HG03045 (cell line): ENCODE measurements at regions not wholly inside any gene's neighbourhood (a gene's known extent, or its start where the extent isn't known, plus 50 kb on each side); places are given as distances from the start of the nearest gene placed in this dataset.
"Not testable (repeated sequence)": the region's sequence is repeated elsewhere in the genome, so short reads cannot be mapped to it uniquely, and the experiment has no call there.

Experiments
- ATAC-seq: cut with Tn5 transposase; IDR thresholded peaks from one replicate; pipeline ENCODE4 v1.9.1; 2021; ENCODE audit warnings: mild to moderate bottlenecking, moderate library complexity; ENCODE audit not compliant: unreplicated experiment

DNA sequence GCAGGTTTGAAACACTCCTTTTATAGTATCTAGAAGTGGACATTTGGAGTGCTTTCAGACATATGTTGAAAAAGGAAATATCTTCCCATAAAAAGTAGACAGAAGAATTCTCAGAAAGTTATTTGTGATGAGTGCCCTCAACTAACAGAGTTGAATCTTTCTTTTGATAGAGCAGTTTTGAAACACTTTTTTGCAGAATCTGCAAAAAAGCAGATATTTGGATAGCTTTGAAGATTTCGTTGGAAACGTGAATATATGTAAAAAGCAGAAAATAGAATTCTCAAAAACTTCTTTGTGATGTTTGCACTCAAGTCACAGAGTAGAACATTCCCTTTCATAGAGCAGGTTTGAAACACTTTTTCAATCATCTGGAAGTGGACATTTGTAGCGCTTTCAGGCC, 676.4 kb upstream of the ZNF337 start:
- not testable (repeated sequence) for ATAC-seq

DNA sequence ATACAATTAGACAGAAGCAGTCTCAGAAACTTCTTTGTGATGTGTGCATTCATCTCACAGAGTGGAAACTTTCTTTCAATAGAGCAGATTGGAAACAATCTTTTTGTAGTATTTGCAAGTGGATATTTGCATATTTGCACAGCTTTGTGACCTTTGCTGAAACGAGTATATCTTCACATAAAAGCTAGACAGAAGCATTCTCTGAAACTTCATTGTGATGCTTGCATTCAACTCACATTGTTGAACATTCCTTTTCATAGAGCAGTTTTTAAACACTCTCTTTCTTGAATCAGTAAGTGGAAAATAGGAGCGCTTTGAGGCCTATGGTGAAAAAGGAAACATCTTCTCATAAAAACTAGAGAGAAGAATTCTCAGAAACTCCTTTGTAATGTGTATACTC, 657.9 kb upstream of the ZNF337 start:
- ATAC-seq: no peak

DNA sequence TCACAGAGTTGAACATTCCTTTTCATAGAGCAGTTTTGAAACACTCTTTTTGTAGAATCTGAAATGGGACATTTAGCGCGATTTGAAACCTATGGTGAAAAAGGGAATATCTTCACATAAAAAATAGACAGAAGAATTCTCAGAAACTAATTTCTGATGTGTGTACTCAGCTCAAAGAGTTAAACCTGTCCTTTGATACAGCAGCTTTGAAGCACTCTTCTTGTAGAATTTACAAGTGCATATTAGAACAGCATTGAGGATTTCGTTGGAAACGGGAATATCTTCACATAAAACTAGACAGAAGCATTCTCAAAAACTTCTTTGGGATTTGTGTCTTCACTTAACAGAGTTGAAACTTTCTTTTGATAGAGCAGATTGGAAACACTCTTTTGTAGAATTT, 650.7 kb upstream of the ZNF337 start:
- no peak for ATAC-seq

DNA sequence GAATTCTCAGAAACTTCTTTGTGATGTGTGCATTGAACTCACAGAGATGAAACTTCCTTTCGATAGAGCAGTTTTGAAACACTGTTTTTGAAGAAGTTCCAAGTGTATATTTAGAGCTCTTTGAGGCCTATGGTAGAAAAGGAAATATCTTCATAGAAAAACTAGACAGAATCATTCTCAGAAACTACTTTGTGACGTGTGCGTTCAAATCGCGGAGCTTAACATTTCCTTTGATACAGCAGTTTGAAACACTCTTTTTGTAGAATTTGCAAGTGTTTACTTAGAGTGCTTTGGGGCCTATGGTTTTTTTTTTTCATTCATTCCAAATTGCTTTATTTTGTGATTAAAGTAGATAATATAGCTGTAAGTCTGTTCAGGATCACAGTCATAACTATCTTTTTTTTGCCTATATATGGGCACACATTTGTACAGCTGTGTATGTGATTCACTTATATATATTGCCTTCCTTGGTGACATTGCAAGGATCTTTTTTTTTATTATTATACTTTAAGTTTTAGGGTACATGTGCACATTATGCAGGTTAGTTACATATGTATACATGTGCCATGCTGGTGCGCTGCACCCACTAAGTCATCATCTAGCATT, 643.9 kb upstream of the ZNF337 start:
- not testable (repeated sequence) for ATAC-seq

DNA sequence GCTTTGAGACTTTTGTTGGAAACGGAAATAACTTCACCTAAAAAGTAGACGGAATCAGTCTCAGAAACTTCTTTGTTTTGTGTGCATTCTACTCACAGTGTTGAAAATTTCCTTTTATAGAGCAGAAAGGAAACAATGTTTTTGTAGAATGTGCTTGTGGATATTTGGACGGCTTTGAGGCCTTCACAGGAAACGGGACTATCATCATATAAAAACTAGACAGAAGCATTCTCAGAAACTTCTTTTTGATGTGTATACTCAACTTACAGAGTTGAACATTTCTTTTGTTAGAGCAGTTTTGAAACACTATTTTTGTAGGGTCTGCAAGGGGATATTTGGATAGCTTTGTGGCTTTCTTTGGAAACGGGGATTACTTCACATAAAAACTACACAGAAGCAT, 627.5 kb upstream of the ZNF337 start:
- ATAC-seq: no peak

DNA sequence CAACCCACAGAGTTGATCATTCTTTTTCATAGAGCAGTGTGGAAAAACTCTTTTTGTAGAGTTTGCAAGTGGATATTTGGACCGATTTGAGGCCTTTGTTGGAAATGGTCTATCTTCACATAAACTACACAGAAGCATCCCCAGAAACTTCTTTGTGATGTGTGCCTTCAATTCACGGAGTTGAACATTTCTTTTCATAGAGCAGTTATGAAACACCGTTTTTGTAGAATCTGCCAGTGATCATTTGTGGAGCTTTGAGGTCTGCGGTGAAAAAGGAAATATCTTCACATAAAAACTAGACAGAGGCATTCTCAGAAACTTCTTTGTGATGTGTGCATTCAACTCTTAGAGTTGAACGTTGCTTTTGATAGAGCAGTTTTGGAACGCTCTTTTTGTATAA, 618.4 kb upstream of the ZNF337 start:
- ATAC-seq: no peak

DNA sequence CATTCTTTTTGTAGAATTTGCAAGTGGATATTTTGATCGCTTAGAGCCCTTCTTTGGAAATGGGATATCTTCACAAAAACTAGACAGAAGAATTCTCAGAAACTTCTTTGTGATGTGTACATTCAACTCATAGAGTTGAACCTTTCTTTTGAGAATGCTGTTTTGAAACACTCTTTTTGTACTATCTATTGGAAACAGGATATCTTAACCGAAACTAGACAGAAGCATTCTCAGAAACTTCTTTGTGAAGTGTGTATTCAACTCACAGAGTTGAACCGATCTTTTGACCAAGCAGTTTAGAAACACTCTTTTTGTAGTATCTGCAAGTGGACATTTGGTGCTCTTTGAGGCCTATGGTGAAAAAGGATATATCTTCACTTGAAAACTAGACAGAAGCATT, 613.1 kb upstream of the ZNF337 start:
- ATAC-seq: not testable (repeated sequence)

DNA sequence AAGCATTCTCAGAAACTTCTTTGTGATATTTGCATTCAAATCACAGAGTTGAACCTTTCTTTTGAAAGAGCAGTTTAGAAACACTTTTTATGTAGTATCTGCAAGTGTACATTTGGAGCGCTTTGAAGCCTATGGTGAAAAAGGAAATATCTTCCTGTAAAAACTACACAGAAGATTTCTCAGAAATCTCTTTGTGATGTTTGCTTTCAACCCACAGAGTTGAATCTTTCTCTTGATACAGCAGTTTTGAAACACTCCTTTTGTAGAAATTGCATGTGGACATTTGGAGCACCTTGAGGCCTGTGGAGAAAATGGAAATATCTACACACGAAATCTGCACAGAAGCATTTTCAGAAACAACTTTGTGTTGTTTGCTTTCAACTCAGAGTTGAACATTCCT, 612.3 kb upstream of the ZNF337 start:
- no peak for ATAC-seq

DNA sequence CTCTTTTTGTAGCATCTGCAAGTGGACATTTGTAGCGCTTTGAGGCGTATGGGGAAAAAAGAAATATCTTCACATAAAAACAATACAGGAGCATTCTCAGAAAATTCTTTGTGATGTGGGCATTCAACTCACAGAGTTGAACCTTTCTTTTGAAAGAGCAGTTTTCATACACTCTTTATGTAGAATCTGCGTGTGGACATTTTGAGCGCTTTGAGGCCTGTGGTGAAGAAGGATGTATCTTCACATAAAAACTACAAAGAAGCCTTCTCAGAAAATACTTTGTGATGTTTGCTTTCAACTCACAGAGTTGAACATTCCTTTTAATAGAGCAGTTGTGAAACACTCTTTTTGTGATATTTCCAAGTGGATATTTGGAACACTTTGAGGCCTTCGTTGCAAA, 598.4 kb upstream of the ZNF337 start:
- ATAC-seq: no peak

DNA sequence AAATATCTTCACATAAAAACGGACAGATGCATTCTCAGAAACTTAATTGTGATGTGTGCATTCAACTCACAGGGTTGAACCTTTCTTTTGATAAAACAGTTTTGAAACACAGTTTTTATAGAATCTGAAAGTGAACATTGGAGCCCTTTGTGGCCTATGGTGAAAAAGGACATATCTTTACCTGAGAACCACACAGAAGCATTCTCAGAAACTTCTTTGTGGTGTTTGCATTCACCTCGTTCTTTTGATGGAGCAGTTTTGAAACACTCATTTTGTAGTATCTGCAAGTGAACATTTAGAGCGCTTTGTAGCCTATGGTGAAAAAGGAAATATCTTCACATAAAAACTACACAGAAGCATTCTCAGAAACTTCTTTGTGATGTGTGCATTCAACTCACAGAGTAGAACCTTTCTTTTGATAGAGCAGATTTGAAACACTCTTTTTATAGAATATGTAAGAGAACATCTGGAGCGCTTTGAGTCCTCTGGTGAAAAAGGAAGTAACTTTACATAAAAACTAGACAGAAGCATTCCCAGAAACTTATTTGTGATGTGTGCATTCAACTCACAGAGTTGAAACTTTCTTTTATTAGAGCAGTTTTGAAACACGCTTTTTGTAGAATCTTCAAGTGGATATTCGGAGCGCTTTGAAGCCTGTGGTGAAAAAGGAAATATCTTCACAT, 591.9 kb upstream of the ZNF337 start:
- ATAC-seq: not testable (repeated sequence)

DNA sequence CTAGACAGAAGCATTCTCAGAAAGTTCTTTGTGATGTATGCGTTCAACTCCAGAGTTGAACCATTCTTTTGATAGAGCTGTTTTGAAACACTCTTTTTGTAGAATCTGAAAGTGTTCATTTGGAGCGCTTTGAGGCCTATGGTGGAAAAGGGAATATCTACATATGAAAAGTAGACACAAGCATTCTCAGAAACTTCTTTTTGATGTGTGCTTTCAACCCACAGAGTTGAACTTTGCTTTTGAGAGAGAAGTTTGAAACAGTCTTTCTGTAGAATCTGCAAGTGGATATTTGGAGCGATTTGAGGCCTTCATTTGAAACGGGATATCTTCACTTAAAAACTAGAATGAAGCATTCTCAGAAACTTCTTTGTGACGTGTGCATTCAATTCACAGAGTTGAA, 582.6 kb upstream of the ZNF337 start:
- ATAC-seq: no peak

DNA sequence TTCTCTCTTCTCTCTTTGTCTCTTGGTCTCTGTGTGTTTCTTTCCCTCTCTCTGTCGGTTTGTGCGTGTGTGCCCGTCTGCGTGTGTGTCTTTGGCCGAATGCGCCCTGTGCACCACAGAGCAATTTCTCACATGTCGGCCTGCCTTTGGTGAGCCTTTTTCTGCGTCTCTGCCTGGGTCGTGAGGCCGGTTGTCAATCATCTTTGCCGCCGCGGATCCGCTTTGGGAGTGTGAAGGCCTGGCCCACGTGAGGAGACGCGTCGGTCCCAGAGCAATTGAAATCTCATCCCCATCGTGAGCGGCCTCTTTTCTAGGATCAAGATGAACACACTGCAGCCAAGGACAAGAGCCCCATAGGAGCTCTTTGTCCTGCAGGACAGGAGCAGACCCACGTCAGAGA, 580.7 kb upstream of the ZNF337 start:
- ATAC-seq: no peak

DNA sequence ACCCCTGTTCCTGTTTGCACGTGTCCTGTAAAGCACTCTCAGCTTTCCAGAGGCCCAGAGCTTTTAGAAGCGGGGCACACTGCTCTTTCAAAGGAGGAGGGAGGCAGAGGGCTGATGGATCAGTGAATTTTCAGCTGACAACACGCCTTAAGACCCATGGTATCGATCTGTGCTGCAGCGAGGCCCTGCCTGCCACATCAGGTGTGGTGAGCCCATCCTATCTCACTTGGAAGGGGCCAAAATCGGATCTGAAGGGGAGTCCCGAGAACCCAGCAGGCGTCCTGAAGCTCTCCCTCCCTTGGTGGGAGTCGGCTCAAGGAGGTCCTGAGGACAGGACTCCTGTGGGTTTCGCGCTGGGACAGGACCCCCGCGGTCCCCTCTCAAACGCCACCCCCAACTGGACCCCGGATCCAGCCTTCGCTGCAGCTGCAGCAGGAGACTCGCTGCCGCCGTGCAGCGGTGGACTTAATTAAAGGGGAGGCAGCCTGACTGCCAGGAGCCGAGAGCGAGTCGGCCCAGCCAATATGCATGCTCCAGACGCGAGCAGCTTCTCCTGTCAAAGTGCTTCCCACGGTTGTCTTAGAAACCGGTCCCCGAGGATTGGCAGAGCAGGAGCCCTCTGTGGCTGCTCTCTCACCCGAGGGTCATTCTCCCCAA, 580.0 kb upstream of the ZNF337 start:
- ATAC-seq: no peak

DNA sequence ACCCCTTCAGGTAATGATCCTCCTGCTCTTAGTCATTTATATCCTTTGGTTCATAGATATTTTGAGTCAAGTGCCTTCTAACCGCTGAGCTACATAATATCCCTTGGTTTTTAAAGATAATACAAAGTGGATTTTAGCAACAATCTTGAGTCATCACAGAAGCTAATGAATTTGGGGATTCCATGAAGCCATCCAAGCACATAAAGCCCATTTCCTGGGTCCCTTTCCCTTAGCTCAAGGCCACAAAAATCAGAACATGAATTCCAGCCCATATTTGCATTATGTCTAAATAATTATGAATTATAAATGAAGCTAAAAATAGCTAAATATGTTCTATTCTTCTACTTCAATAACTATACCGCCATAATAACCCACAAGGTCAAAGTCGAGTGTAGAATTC, 572.1 kb upstream of the ZNF337 start:
- ATAC-seq: not testable (repeated sequence)

DNA sequence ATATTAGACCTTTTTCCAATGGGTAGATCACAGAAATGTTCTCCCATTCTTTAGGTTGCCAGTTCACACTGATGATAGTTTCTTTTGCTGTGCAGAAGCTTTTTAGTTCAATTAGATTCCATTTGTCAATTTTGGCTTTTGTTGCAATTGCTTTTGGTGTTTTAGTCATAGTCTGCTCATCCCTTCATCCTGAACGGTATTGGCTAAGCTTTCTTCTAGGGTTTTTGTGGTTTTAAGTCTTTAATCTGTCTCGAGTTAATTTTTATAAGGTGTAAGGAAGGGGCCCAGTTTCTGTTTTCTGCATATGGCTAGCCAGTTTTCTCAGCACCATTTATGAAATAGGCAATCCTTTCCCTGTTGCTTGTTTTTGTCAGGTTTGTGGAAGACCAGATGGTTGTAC, 564.3 kb upstream of the ZNF337 start:
- ATAC-seq: not testable (repeated sequence)

DNA sequence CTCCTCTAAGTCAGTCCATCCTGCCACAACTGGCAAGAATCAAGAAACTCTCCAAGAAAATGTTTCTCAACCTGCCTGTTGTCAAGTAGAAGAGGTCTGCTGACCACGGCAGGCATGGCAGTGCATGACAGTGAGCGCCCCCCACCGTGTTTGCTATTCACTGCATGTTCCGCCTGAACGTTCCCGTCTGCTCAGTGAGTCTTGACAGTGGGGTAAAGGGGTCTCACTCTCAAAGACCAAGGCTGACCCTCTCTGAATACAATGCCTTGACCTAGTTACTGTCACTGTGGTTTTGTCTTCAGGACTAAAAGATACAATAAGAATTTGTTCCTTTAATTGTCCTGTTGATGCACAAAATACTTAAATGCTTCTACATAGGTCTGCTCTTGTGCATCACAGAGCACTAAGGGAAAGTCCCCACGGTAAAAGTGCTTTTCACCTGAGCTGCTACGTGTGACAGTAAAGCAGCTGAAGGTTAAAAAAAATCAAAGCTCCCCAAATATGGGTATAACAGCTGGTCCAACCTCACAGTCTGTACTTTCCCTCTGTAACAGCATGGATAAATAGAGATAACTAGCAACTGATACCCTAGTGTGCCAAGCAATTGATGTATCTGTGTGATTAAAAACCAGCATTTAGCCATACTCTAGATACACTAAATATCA, 555.8 kb upstream of the ZNF337 start:
- not testable (repeated sequence) for ATAC-seq

DNA sequence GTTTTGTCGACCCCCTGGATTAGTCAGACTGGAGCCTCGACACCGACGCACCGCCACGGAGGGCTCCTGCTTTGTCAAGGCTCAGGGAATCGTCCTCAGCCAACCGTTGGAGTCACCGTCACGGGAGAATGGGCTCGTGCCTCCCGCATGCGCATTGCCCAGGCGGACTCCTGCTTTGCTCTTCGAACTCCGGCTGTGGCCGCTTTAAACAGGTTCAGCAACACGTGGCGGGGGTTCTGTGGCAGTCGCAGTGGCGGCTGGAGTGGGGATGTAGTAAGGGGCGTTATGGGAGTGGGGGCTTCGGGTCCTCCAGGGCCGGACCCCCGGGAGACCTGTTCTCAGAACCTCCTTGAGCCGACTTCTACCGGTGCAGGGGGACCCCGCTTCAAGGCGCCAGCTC, 554.7 kb upstream of the ZNF337 start:
- ATAC-seq: not testable (repeated sequence)

DNA sequence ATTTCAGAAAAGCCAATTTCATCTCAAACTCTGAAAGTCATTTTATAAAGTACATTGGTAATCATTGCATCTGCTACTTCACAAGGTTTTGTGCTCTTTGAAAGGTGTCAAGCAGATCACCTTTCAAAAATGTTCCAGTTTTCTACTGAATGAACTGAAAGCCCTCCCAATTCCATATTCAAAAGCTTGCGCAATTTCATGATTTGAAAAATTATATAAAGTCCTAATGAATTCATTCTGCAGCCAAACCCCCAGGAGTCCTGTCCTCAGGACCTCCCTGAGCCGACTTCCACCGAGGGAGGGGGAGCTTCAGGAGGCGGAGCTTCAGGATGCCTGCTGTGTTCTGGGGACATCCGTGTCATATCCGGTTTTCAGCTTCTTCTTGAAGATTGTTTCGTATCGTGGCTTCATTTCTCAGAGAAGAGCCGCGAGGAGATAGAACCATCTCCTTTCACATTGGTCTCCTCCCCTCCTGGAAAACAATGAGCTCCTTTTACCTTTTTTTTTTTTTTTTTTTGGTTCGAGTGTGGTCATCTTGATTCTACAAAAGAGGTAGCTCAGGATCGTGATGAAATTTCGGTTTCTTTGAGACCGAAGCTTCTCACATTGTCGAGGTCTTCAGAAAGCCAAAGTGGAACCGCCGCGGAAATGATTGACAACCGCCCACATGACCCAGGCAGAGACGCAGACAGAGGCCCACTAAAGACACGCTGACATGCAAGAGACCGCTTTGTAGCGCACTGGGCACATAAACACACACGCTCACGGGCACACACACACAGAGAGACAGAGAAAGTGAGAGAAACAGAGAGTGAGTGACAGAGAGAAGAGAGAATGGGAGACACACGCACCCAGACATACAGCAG, 553.8 kb upstream of the ZNF337 start:
- ATAC-seq: not testable (repeated sequence)

DNA sequence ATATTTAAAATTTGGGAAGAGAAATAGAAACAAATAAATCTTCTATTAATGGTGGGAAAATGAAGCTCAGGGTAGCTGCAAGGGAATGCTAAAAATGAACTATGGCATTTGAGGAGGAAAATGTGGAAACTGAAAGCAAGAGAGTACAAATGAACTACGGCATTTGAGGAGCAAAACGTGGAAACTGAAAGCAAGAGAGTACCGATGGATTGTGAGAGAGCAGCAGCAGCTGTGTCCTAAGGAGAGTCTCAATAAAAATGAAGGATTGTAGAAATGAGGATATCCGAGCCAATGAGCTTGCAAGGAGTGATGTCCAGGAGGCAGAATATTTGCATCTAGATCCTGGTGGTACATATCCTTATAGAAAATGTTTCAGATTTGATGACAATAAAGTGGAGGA, 547.1 kb upstream of the ZNF337 start:
- ATAC-seq: no peak

DNA sequence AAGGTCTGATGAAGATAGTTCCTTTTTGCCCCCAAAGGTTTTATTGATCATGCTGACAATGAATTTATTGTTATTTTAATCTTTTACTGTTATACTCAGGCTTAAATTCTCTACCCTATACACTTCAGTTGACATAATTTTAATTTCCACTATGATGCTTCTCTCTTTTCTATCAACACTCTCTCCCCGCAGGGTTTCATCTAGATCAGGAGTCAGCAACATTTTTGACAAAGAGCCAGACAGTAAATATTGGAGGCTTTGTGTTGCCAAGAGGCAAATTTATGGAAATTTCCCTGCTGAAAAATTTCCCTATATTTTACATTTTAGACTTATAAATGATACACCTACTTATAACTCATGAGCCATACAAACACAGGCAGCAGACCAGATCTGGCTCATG, 524.0 kb upstream of the ZNF337 start:
- ATAC-seq: not testable (repeated sequence)

DNA sequence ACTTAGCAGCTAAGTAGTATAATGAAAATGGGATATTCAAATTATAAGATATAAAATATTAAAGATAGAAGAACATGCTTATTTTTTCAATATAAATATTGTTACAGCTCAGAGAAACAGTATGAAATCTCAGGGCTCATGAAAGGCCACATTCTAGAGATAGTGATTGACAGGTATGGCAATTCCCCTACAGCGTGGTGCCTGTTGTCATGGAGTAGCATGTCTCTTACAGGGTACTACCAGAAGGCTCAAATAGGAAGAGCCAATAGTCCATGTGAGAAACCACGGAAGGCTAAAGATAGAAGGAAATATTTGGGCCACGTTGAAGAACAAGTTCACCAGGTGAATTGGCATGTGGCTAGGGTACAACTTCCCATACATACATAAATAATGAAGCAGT, 522.9 kb upstream of the ZNF337 start:
- ATAC-seq: not testable (repeated sequence)
